Ishikawa (cell line): ENCODE measurements at regions not wholly inside any gene's neighbourhood (a gene's known extent, or its start where the extent isn't known, plus 50 kb on each side); places are given as distances from the start of the nearest gene placed in this dataset.
A peak's percentile ranks its signal among the peaks of the same experiment; 100 is the strongest.

ENCODE experiments used
- CEBPB ChIP-seq: IDR thresholded peaks from 2 replicates; pipeline ENCODE4 v1.6.1; 2012
- CREB1 ChIP-seq: IDR thresholded peaks from 2 replicates; pipeline ENCODE4 v1.6.1; 2012; ENCODE audit warnings: low read depth
- EGR1 ChIP-seq: IDR thresholded peaks from 2 replicates; pipeline ENCODE4 v1.6.1; 2012
- EP300 ChIP-seq: IDR thresholded peaks from 2 replicates; pipeline ENCODE4 v1.6.1; 2012; ENCODE audit warnings: borderline replicate concordance
- FOXM1 ChIP-seq: IDR thresholded peaks from 2 replicates; pipeline ENCODE4 v1.6.1; 2012; ENCODE audit warnings: low read depth, borderline replicate concordance
- MAX ChIP-seq: IDR thresholded peaks from 2 replicates; pipeline ENCODE4 v1.6.1; 2012
- NFIC ChIP-seq: IDR thresholded peaks from 2 replicates; pipeline ENCODE4 v1.6.1; 2012
- RAD21 ChIP-seq: IDR thresholded peaks from 2 replicates; pipeline ENCODE4 v1.6.1; 2012; ENCODE audit warnings: low read depth
- REST ChIP-seq: IDR thresholded peaks from 2 replicates; pipeline ENCODE4 v1.6.1; 2012; ENCODE audit warnings: low read depth, mild to moderate bottlenecking
- TAF1 ChIP-seq: IDR thresholded peaks from 2 replicates; pipeline ENCODE4 v1.6.1; 2012; ENCODE audit warnings: low read depth, mild to moderate bottlenecking
- TCF12 ChIP-seq: IDR thresholded peaks from 2 replicates; pipeline ENCODE4 v1.6.1; 2012; ENCODE audit warnings: low read depth
- TEAD4 ChIP-seq: IDR thresholded peaks from 2 replicates; pipeline ENCODE4 v1.6.1; 2012
- USF1 ChIP-seq: IDR thresholded peaks from 2 replicates; pipeline ENCODE4 v1.6.1; 2012
- YY1 ChIP-seq: IDR thresholded peaks from 2 replicates; pipeline ENCODE4 v1.6.1; 2012; ENCODE audit warnings: low read depth
- ZBTB7A ChIP-seq: IDR thresholded peaks from 2 replicates; pipeline ENCODE4 v1.6.1; 2012; ENCODE audit warnings: low read depth

GRCh38 chr10:42975558-42976340 lies 101.1 kb upstream of the RET start:
- TF ChIP-seq RAD21 (peak; percentile 31; the same call in 1 of the 2 replicates), EP300 (no peak)

GRCh38 chr10:42976351-42977031 lies 100.4 kb upstream of the RET start:
- TF ChIP-seq TEAD4, result no peak
- no peak for TF ChIP-seq MAX
- TF ChIP-seq CEBPB, result no peak
- no peak for TF ChIP-seq CREB1
- TF ChIP-seq EP300, result no peak
- TF ChIP-seq RAD21, result no peak
- TF ChIP-seq TCF12, result no peak
- no peak for TF ChIP-seq REST
- no peak for TF ChIP-seq TAF1
- no peak for TF ChIP-seq ZBTB7A
- TF ChIP-seq EGR1, result no peak
- TF ChIP-seq YY1, result no peak

GRCh38 chr10:42977032-42977416 lies 99.8 kb upstream of the RET start:
- TF ChIP-seq RAD21 (no peak), CEBPB (no peak), MAX (no peak), EGR1 (no peak), USF1 (no peak), FOXM1 (no peak), ZBTB7A (no peak), YY1 (no peak), TCF12 (no peak), TAF1 (no peak)

- no peak for TF ChIP-seq MAX
- no peak for TF ChIP-seq CREB1
- TF ChIP-seq RAD21, result no peak
- no peak for TF ChIP-seq EP300
- no peak for TF ChIP-seq FOXM1
- no peak for TF ChIP-seq TCF12
- no peak for TF ChIP-seq TEAD4
- no peak for TF ChIP-seq USF1
These were observed 97.7 kb upstream of the RET start for GRCh38 chr10:42979181-42979580.

- TF ChIP-seq EP300, result no peak
- TF ChIP-seq FOXM1, result no peak
- TF ChIP-seq TEAD4, result no peak
- TF ChIP-seq CREB1, result no peak
- no peak for TF ChIP-seq YY1
- no peak for TF ChIP-seq EGR1
- no peak for TF ChIP-seq USF1
- TF ChIP-seq REST, result no peak
- no peak for TF ChIP-seq TCF12
- TF ChIP-seq NFIC, result no peak
These were observed 97.0 kb upstream of the RET start for GRCh38 chr10:42979721-42980467.
